ENCODE measurements at regions not wholly inside any gene's neighbourhood (a gene's known extent, or its start where the extent isn't known, plus 50 kb on each side); places are given as distances from the start of the nearest gene placed in this dataset.

GRCh38 chr3:27865731-27866130 lies 143.6 kb upstream of the EOMES start:
- DNase-seq: no peak

- no peak for DNase-seq
Measured at GRCh38 chr3:27869152-27869551, 147.0 kb upstream of the EOMES start.

- DNase-seq: no peak
Measured at GRCh38 chr3:27877061-27878013, 155.2 kb upstream of the EOMES start.

- DNase-seq: no peak
Measured at GRCh38 chr3:27878014-27878383, 155.9 kb upstream of the EOMES start.

GRCh38 chr3:27880969-27881892 lies 159.1 kb upstream of the EOMES start:
- DNase-seq: no peak

- DNase-seq: no peak
Measured at GRCh38 chr3:27883266-27883665, 161.1 kb upstream of the EOMES start.

DNA sequence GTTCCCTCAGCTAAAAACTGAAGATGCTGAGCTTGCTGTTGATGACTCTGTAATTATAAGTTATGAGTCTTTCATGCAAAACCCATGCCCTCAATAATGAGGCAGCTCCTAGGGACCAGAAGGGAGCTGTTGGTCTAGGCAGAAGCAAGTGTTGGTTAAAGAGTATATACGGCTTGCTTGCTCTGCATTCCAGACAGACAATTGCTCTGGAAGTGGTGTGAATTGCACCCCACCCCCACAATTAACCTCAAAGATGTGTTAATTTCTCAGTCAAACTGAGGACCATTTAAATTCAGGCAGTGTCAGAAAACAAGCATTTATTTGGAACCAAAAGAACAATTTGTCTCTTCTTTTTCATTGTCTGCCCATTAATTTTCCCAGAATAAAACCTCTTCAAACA lies 163.5 kb upstream of the EOMES start:
- DNase-seq: no peak

DNA sequence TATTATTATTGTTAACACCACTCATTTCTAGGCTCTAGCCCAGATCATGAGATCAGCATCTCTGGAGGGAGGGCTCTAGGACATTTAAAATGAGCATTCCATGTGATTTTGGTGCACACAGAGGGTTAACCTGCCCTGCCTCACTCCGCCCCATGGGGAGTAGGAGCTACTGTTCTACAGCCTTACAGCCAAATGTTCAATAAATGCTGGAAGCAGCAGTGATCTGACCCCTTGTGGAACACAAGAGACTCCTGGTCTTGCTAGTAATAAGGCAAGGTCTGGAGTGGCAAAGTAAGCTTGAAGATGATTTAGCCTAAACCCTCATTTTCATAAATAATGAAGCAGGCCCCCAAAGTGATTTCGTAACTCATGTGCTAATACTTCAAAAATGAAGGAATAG lies 166.4 kb upstream of the EOMES start:
- no peak for DNase-seq

DNA sequence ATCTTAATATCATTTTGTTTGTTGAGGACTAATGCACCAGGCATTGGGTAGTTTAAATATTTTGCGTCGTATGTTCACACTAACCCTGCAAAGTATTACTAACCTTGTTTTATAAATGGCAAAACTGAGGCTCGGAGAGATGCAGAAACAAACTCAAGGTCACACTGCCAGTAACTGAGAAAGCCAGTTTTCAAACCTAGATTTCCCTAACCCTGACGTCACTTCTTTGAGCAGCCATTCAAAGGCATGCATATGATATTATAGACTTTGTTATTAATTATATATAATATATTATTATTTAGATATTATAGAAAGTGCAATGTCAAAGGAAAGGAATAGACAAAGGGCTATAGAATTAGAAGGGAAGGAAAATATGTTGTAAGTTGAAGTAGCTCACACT lies 167.6 kb upstream of the EOMES start:
- no peak for DNase-seq

DNA sequence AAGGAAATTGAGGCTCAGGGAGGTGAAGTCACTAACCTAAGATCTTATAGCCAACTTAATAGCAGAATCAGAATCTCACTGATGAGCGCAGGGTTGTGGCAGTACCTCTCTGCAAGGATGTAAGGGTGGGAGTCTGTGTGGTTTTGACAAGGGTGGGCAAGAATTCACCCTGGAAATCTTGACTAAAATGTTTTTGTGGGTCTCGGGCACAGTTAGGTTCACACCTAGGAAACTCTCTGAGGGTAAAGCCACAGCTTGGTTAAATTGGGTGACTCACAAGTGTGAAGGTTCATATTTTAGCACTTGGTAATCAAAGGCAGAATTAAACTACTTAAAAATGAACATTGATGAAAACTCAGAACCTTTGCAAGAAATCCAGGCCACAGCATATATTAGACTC lies 178.2 kb upstream of the EOMES start:
- no peak for DNase-seq

DNA sequence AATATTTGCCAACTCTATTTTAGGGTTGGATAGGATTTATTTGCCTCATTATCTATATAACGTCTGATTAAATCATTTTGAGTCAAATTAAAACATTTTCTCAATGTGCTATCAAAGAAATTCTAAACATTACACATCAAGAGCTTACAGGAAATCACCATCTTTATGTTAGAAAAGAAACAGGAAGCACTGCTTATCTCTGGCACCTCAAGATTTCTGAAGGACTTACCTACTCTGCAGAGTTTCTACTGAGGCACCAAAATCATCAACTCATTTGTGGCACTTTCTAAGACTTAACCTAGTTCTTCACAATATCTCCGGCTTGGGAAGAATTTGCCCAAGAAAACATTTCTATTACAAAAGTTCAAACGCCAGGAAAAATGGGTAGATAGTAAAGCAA lies 181.3 kb upstream of the EOMES start:
- DNase-seq: no peak

GRCh38 chr3:27905625-27906024 lies 183.5 kb upstream of the EOMES start:
- no peak for DNase-seq

- no peak for DNase-seq
Measured at GRCh38 chr3:27907148-27907547, 185.0 kb upstream of the EOMES start.

- DNase-seq: no peak
Measured at GRCh38 chr3:27907929-27908328, 185.8 kb upstream of the EOMES start.

DNA sequence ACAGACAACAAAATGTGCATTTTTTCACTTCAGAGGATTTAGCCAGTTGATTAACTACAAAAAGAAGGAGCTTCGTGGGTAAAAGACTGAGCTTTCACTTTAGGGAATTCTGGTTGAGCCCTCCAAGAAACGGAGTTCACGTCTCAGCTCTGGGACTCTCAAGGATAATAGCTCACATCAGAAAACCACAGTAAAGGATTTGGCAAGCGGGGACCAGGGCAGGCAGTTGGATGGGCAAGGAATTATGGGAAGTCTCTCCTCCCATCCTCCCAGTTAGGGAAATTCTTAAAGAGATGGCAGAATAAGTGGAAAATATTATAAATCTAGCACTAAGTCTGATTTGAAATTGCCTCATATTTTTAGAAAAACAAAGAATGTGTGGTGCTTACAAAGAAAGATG lies 188.3 kb upstream of the EOMES start:
- no peak for DNase-seq

- DNase-seq: no peak
Measured at GRCh38 chr3:27914199-27914598, 192.1 kb upstream of the EOMES start.

- DNase-seq: no peak
Measured at GRCh38 chr3:27923349-27924068, 201.4 kb upstream of the EOMES start.

- no peak for DNase-seq
Measured at GRCh38 chr3:27927882-27928281, 205.8 kb upstream of the EOMES start.

GRCh38 chr3:27930052-27930602 lies 208.0 kb upstream of the EOMES start:
- DNase-seq: no peak

GRCh38 chr3:27935492-27935891 lies 213.4 kb upstream of the EOMES start:
- DNase-seq: no peak

GRCh38 chr3:27939521-27939920 lies 217.4 kb upstream of the EOMES start:
- DNase-seq: no peak

GRCh38 chr3:27939940-27940339 lies 217.8 kb upstream of the EOMES start:
- no peak for DNase-seq

DNA sequence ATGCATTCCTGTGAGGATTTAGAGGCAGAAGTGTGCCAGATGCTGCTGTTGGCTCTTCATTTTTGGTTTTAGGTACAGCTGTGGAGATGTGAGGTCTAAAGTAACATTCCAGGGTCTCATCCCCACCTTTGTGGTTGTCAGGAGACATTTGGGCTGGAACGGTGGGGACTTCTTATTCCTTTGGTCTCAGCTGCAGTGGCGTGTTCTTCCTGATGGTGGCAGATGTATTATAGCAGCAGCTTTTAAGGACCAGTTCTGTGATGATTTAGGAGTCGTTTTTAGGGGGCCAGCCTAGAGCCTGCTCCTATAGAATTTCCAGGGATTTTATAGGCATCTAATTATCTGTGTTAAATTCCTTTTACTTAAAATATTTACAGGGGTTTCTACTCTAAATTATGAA lies 221.0 kb upstream of the EOMES start:
- peak; percentile 3 to 41 for DNase-seq

Measured in SW 1271 (cell line).